Stimulated activated CD8-positive, alpha-beta memory T cell treated with anti-CD3 and anti-CD28 coated beads, Interleukin-4, amount 100 ng/mL, for 24 hours (primary cell): ENCODE measurements at regions not wholly inside any gene's neighbourhood (a gene's known extent, or its start where the extent isn't known, plus 50 kb on each side); places are given as distances from the start of the nearest gene placed in this dataset.

ENCODE experiments used
- DNase-seq: peaks from one replicate; pipeline ENCODE4 v3.0.0-alpha.2; 2020; ENCODE audit warnings: low read depth

DNA sequence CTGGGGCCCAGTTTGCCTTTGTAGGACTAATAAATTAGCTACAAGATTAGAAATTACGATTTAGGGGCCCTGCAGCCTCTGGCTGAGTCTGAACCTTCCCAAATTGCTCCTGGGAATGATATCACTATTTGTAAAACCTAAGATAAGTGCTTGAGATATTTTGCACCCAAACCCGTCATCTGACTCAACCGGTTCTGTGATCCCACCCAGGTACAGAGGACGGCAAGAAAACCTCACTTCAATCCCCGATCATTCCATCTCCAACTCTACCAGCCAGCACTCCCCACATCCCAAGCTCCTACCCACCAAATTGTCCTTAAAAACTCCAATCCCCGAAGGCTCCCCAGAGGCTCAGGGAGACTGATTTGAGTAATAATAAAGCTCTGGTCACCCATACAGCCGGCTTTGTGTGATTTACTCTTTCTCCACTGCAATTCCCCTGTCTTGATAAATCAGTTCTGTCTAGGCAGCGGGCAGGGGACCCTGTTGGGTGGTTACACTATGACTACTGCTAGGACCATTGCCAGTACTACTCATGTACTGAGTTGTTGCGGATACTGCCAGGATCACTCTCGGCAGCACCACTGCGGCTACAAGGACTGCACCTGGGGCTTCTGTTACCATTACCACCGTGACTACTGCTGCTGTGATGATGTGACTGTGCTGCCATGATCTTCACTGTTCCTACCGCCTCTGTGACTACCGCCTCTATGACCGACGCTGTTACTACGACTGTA, 73.1 kb downstream of the IRF8 start:
- no peak for DNase-seq

DNA sequence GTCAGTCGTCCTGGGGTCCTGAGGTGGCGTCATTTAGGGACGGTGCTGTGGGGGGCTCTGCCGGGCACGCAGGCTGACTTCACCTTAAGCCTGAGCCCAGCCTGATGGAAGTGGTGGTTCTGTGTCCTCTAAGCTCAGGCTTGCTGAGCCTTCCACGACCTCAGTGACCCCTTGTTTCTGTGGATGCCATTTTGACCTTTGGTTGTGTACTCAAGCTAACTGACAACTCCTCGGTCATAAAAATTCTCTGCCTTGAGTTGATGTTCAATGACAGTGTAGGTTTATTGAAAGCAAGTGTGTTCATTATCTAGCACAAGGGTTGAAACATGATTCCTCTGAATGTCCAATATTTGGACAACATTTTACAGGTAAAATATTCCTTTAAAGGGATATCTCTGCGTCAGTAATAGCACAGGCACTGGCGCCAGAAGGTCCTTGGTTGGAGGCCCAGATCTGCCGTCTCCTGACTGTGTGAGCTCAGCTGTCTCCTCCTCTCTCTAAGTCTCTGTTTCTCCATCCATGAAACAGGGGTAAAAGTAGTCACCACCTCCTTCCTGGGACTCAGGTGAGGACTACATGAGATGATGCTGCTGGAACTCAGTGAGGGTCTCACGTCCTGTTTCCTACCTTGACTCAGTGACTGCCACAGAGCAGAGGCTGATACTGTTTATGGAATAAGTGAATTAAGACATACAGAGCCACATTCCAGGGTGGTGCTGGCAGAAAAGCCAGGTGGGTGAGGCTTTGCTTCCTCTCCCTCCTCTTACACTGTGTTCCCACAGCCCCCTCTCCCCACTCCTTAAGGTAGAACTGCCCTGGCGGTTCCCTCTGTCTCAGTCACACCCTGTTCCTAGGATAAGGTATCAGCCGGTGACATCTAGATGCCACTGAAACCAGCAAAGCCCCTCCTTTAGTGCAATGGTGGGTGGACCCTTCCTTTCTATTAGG, 75.7 kb downstream of the IRF8 start:
- no peak for DNase-seq

GRCh38 chr16:85975451-85975981, 76.6 kb downstream of the IRF8 start:
- no peak for DNase-seq

GRCh38 chr16:85978291-85978775, 79.4 kb downstream of the IRF8 start:
- DNase-seq: no peak

DNA sequence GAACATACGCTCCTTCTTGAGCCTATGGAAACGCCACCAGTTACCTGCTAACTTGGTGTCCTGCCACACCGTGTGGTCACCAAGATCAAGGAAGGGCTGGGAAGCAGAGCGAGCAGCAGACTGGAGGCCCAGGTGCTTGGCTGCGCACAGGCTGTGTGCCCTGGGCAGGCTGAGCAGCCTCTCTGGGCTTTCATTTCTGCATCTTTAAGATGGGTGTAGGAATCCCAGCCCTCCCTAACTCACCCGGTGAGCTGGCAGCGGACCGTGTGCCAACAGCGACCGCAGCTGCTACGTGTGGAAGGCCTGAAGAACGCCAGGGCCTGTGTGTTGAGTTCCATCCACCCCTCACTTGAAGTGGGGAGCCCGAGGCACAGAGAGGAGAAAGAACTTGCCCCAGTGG, 80.0 kb downstream of the IRF8 start:
- no peak for DNase-seq

DNA sequence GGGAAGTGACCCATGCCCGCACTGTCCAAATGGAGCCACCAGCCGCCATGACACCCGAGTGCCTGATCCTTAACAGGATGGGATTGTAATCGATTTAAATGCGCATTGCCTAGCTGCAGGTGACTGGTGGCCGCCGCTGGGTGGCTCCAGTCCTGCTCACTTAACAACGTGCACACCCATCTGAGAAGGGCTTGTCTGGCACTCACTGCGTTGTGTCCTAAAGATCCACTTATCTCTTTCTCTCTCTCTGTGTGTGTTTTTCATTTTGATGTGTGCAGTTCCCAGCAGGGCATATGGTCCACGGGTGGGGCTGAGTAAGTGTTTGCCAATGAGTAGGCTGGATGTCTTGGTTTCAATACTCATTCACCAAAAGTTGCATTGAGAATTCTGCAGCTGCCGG, 80.6 kb downstream of the IRF8 start:
- DNase-seq: no peak

DNA sequence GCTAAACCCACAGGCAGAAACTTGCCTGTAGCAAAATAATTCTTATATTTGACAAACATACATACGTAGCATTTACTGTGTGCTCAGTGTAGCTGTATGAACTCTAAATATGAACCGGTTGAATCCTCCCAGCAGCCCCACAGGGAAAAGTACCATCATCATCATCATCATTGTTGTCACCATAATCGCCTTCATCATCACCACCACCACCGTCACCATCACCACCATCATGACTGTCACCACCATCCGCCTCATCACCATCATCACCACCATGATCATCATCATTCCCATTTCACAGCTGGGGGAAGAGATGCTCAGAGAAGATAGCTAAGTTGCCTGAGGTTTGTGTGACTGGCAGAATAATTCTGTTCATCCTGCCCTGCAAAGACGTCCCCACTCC, 81.7 kb downstream of the IRF8 start:
- DNase-seq: no peak

DNA sequence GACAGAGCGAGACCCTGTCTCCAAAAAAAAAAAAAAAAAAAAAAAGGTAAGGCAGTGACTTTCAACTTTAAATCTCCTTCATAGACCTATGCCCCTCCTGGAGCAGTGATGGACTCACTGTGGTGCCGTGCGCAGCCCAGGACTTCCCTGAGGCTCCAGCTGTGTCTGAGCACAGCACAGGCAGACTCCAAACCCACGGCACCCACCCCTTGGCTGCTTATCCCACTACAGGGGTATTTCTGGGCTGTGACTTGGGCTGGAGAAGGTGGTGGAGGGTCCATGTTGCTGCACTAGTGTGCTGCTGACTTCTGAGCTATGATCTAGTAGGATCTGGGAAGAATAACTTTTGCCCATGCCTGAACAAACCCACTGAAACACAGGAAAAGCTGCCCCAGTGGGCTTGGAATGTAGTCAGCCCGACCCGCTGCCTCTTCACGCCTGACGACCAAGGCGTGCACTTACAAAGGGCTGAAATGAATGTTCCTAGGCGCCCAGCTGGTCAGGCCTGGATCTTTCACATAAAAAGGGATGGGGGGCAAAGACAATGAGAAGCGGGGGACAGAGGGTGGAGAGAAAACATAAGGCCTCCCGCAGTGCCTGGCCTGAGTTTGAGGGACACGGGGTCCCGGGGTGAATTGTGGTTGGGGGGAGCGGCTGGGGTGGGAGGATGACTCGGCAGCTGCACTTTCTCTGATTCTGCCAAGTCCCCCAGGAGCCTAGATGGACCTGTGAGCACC, 83.0 kb downstream of the IRF8 start:
- no peak for DNase-seq

DNA sequence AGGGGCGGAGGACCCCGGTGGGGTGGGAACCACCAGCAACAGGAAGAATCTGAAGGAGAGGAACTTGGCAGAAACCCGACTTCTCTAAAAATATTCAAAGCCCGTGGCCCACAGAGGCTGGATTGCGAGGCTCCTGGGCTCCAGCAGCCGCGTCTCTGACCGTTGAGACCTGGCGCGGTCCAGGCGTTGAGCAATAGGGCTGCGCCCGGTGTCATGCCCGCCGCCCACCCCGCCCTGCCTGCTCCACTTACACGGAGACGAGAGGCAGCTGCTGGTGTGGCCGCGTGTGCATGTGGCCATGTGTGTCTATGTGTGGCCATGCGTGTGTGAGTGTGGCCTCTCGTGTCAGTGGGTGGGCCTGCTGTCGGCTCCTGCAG, 83.6 kb downstream of the IRF8 start:
- DNase-seq: no peak

DNA sequence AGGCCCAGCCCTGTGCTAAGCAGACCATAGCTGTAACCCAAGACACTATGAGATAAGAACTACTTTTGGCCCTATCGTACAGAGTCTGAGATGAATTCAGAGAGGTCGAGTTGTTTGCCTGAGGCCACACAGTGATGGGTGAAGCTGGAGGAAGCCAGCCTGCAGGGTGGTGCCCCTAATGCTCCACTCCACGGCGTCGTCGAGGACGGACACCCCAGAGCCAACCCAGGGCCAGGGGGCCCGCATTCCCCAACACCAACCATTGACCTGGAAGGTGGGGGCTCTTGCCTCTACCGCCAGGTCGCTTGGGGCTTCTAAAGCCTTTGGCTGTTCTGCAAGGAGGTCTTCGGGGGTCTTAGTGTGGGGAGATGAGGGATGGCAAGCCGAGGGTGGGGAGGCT, 84.1 kb downstream of the IRF8 start:
- no peak for DNase-seq

GRCh38 chr16:85983606-85984230, 84.8 kb downstream of the IRF8 start:
- no peak for DNase-seq

DNA sequence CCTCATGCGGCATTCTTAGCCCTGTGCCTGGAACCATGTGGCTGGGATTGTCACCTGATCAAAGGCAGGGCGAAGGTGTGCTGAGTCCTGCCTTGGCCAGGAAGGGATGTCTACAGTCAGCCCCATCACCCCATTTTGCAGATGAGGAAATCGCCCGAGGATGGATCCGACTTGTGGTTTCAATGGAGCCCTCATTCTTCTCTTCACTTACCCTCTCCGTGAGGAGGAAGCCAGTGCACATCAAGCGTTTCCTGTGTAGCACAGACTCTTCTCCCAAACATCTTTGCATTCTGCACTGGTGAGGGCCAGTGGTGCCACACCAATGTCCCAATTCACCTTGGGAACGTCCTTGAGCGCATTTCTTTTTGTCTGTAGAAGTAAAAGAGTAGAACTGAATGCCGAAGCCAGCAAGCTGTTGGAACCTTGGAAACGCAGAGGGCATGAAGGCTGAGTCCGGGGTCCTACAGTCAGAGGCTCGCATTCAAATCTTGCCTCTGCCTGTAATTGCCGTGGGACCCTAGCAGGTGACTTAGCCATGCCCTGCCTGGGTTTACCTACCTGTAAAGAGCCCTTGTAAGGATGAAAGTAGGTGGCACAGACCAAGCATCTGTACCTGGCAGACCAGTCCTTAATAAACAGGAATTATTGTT, 85.4 kb downstream of the IRF8 start:
- no peak for DNase-seq

- DNase-seq: no peak
These were observed 86.0 kb downstream of the IRF8 start for GRCh38 chr16:85984947-85985451.

DNA sequence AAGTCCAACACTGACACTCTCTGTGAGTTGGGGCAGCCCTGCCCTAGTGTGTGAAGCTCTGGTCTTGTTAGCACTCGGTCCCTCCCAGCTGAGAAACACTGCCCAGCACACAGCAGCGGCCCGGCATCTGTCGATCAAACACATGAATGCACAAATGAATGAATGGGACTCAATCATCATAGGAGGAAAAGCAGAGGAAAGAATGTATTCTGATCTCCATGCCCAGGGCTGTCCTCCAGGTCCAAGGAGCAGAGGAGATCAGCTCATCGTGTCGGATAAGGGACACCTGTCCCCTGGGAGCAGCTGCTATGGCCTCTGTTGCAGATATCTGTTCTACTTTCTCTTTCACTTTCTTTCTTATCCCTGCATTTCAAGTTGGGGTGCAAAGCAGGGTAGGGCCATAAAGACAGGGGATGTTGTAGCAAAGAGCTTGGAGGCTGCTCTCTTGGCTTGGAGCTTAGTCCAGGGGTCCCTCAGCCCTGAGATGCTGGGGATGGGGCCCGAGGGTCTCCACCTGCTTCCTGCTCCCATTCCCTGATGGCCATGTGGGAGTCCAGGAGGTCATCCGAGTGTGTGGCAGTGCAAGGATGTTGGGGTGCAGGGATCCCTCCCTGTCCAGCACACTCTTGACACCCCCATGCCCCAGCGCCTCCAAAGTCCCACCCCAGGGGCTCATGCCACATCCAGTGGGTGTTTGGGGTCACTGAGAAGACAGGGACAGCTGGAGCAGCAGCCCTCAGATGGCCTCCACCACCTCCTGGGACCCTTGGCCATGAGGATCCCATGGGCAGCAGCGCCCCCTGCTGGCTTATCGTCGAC, 88.2 kb downstream of the IRF8 start:
- DNase-seq: peak; percentile 26

DNA sequence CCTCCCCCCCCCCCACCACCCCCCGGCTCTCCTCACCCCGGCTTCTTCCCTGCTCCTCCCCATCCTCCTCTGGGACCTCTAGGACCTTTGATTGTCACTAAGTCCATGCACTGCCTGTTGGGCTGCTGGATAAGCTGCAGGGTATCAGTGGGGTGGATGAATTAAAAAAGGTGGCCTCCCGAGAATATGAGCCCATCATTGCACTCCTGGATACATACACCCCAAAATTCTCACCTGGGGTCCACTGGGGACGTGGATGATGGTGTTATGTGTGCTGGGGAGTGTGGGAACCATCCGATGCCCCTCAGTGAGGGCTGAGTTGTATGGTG, 88.8 kb downstream of the IRF8 start:
- no peak for DNase-seq

- no peak for DNase-seq
These were observed 89.3 kb downstream of the IRF8 start for GRCh38 chr16:85988306-85988705.

GRCh38 chr16:85988723-85989313, 89.9 kb downstream of the IRF8 start:
- DNase-seq: no peak

DNA sequence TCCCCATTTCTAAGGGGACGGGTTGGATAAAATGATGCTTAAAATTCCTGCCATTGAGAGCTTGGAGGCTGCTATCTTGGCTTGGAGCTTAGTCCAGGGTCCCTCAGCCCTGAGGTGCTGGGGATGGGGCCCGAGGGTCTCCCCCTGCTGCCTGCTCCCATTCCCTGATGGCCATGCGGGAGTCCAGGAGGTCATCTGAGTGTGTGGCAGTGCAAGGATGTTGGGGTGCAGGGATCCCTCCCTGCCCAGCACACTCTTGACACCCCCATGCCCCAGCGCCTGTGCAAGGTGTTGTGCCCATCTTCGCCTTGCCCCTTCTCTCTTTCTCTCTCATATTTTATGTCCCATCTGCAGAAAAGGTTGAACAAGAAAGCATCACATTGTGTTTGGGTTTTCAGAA, 90.4 kb downstream of the IRF8 start:
- DNase-seq: no peak

DNA sequence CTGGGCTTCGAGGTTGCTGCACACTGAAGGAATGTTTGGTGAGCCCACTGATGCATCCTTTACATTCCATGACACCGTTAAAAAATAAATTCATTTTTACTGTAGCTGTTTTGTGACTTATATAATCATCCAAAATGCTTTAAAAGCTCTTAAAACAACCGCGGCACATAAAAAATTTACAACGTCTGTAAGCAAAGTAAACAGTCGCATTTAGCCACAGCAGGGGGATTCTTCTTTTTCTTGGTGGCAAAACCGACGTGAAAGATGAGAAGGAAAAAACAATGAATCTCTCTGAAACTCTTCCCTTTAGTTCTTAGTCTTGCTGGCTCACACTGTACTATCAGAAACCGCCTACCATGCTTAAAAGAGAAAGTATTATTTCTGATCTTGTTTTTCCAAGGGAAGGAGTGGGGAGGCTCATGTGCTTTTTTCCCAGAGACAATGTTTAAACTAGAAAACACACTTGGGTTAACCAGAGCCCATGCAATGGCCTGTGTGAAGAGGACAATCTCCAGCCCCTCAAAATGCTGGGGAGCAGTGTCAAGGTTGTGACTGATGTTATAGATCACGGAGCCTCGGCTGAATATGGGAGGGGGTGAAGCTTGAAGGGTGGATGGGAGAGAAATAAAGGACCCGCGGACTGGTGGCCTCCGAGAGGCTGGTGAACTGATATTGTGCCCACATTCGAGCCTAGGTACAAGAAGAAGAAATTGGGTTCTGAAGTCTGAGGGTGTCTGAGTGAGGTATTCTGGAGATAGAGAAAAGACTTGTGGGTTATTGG, 91.1 kb downstream of the IRF8 start:
- DNase-seq: no peak
